GM08714 (cell line): ENCODE measurements at regions not wholly inside any gene's neighbourhood (a gene's known extent, or its start where the extent isn't known, plus 50 kb on each side); places are given as distances from the start of the nearest gene placed in this dataset.
"Not testable (repeated sequence)": the region's sequence is repeated elsewhere in the genome, so short reads cannot be mapped to it uniquely, and the experiment has no call there.

Experiments
- H3K4me3 ChIP-seq: fragments of 200-500 bp; sonication (Bioruptor generic); 2 replicates; pipeline ENCODE4 v1.5.1; 2014; ENCODE audit warnings: mild to moderate bottlenecking, low read length, inconsistent platforms
- ZNF274 ChIP-seq: IDR thresholded peaks from 2 replicates; pipeline ENCODE4 v1.6.1; 2012; ENCODE audit warnings: mild to moderate bottlenecking, low read depth, low read length

GRCh38 chr9:715300-715699 lies 126.2 kb upstream of the DMRT1 start:
- no peak overlapping the region for H3K4me3 ChIP-seq
- TF ChIP-seq ZNF274 = no peak

- no peak for TF ChIP-seq ZNF274
- H3K4me3 ChIP-seq = no peak overlapping the region
These were observed 125.6 kb upstream of the DMRT1 start for GRCh38 chr9:715743-716400.

GRCh38 chr9:717722-718121 lies 123.8 kb upstream of the DMRT1 start:
- H3K4me3 ChIP-seq = no peak overlapping the region

GRCh38 chr9:720239-720881 lies 121.1 kb upstream of the DMRT1 start:
- no peak for TF ChIP-seq ZNF274
- no peak overlapping the region for H3K4me3 ChIP-seq

More at GRCh38 chr9:717722-718121, 123.8 kb upstream of the DMRT1 start:
- TF ChIP-seq ZNF274 = no peak

GRCh38 chr9:722388-722980 lies 119.0 kb upstream of the DMRT1 start:
- TF ChIP-seq ZNF274 = no peak
- H3K4me3 ChIP-seq = no peak overlapping the region

GRCh38 chr9:724461-724860 lies 117.0 kb upstream of the DMRT1 start:
- H3K4me3 ChIP-seq = not testable (repeated sequence)

GRCh38 chr9:726005-726404 lies 115.5 kb upstream of the DMRT1 start:
- no peak for TF ChIP-seq ZNF274
- no peak overlapping the region for H3K4me3 ChIP-seq

GRCh38 chr9:727767-728166 lies 113.7 kb upstream of the DMRT1 start:
- no peak for TF ChIP-seq ZNF274

GRCh38 chr9:728535-728934 lies 113.0 kb upstream of the DMRT1 start:
- TF ChIP-seq ZNF274 = no peak
- H3K4me3 ChIP-seq = no peak overlapping the region

More at GRCh38 chr9:727767-728166, 113.7 kb upstream of the DMRT1 start:
- H3K4me3 ChIP-seq = no peak overlapping the region

- no peak overlapping the region for H3K4me3 ChIP-seq
- no peak for TF ChIP-seq ZNF274
These were observed 110.0 kb upstream of the DMRT1 start for GRCh38 chr9:731474-731873.

GRCh38 chr9:734831-735511 lies 106.5 kb upstream of the DMRT1 start:
- H3K4me3 ChIP-seq = no peak overlapping the region
- no peak for TF ChIP-seq ZNF274

GRCh38 chr9:737400-738120 lies 103.9 kb upstream of the DMRT1 start:
- TF ChIP-seq ZNF274 = no peak

GRCh38 chr9:738209-738915 lies 103.1 kb upstream of the DMRT1 start:
- H3K4me3 ChIP-seq = no peak overlapping the region

More at GRCh38 chr9:737400-738120, 103.9 kb upstream of the DMRT1 start:
- no peak overlapping the region for H3K4me3 ChIP-seq

More at GRCh38 chr9:738209-738915, 103.1 kb upstream of the DMRT1 start:
- no peak for TF ChIP-seq ZNF274
